Activated CD4-positive, alpha-beta T cell treated with anti-CD3 and anti-CD28 coated beads, Interleukin-2, amount 50 U/mL, for 1 hour (primary cell): ENCODE measurements at regions not wholly inside any gene's neighbourhood (a gene's known extent, or its start where the extent isn't known, plus 50 kb on each side); places are given as distances from the start of the nearest gene placed in this dataset.

Experiments
- DNase-seq: peaks from one replicate; pipeline ENCODE4 v3.0.0-alpha.2; 2020

- no peak for DNase-seq
These were observed 250.9 kb downstream of the ICOS start for GRCh38 chr2:204187229-204188083.

DNA sequence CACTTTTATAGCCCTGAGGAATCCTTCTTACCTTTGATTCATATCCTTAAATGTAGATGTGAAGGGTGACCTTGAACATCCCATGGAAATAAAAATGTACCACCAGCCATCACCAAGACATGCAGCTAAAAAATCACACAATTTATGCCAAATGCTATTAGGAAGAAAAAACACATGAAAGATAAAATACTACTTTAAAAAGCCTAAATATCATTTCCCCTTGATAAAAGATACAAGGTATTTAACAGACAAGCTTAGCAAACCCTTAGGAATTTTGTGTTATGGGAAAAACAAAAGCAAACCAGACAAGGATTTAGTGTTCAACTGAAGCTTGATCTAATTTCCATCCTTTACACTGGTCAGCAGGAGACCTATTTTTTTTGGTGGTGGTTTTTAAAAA lies 255.0 kb downstream of the ICOS start:
- DNase-seq = no peak

GRCh38 chr2:204195498-204195897 lies 258.9 kb downstream of the ICOS start:
- no peak for DNase-seq

DNA sequence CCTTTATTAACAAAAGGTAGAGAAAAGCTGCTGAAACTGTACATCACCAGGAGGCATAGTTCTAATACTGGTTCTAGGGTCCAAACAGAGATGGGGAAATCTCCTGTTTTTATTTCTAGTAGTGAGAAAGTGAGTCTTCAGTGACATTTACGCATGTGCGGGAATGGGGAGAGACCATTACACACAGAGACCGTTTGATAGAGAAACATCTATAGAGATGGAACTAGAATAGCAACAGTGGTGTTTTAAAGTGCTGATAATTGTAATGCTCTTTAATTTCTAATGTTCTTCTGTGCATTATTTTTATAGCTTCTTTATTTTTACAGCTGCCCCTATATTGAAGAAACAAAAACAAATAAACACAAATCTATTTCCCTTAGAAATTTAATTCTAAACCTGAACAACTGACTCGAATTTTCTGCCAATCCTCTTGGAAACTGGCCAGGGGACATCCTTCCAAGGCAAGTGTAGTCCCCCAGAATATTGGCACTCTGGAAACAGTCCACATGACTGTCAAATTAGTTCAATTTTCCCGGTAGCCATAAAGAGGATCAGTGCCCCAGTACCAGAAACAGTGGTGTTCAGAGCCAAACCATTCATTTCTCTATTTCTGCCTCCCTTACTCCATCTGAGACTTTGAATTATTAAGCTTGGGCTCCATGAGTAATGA lies 260.9 kb downstream of the ICOS start:
- DNase-seq = no peak

DNA sequence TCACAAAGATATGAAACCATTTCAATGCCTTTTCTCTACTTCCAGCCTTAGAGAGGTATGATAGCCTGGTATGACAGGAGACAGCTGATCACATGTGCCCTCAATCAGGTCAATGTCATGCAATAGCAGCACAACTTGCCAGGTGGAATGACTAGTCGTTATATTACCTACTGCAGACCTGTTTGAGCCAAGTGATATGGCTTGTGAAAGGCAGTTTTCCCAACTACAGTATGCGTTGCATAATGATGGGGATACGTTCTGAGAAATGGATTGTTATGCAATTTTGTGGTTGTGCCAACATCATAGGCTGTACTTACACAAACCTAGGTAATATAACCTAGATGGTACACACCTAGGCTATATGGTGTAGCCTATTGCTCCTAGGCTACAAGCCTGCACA lies 262.8 kb downstream of the ICOS start:
- DNase-seq = no peak

GRCh38 chr2:204201507-204201906 lies 264.9 kb downstream of the ICOS start:
- no peak for DNase-seq

- DNase-seq = no peak
These were observed 265.7 kb downstream of the ICOS start for GRCh38 chr2:204202253-204202652.

GRCh38 chr2:204203704-204204103 lies 267.1 kb downstream of the ICOS start:
- no peak for DNase-seq

DNA sequence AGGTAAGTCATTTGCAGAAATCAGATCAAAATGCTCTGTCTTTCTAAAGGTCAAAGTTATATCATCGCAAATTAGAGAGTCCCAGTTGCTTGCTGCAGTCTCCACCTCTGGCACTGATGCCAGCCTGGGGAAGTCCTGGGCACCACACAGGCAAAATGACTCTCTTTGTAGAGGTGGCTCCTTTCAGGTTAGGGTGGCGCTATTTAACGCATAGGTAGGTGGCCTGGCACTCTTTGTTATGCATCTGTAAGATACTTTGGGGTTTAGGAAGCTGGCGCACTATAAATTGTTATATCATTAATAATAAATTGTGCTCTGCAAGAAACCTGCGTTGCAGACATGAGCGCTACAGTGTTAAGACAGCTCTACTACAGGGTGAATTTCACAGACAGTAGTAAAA lies 268.5 kb downstream of the ICOS start:
- DNase-seq = no peak

- DNase-seq = no peak
These were observed 269.0 kb downstream of the ICOS start for GRCh38 chr2:204205538-204205937.

GRCh38 chr2:204207866-204208265 lies 271.3 kb downstream of the ICOS start:
- no peak for DNase-seq

- no peak for DNase-seq
These were observed 277.0 kb downstream of the ICOS start for GRCh38 chr2:204213588-204213987.

GRCh38 chr2:204218040-204218439 lies 281.5 kb downstream of the ICOS start:
- DNase-seq = no peak

- no peak for DNase-seq
These were observed 282.6 kb downstream of the ICOS start for GRCh38 chr2:204219196-204219595.

- DNase-seq = no peak
These were observed 284.3 kb downstream of the ICOS start for GRCh38 chr2:204220896-204221295.

DNA sequence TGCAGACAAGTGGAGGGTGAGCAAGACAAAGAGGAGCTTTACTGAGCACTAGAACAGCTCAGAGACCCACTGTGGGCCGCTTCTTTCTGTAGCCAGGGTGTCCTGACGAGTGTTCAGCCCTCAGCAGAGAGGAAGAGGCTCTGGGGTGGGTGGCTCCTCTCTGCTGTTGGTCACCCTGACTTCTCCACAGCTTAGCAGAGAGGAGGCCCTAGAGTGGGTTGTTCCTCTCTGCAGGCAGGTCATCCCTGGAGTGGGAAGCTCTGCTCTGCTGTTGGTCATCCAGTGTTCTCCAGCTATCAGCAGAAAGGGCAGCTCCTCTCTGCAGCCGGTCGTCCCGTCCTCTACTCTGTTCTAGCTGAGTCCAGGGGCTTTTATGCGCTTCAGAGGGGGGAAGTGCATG lies 286.5 kb downstream of the ICOS start:
- DNase-seq = no peak

DNA sequence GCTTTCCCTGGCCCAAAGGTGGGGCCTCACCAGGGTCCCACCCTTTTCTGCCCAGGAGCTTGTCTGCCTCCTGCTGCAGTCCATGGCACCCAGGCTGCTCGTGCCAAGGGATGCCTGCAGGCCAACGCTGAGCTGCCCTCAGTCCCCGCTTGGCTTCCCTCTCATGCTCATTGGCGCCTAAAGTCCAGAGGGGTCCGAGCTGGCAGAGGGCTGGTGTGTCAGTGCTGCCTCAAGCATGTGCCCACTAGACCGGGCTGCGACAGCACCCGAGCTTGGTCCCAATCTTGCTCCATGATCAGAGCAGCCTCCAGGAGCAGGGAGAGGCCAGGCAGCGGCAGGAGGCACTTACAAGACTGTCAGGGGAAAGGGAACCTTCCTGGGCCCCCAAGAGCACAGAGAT lies 287.0 kb downstream of the ICOS start:
- DNase-seq = no peak

DNA sequence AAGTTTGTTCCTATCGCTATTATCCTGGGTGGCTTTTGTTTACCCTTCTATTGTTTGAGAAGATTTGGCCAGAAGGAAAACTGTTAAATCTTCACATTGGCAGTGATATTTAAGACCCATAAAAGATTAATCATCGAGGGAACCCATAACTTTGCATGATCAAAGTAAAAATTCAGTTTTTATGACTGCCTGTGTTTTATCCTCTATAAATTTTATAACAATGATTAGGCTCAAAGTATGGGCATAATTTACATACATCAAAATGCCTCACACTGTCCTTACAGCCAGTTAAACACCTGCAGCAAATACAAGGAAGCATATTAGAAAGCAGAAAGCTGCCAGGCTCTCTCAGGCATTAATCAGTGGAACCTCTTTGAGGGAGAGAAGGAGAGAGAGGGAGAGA lies 289.1 kb downstream of the ICOS start:
- DNase-seq = no peak

- no peak for DNase-seq
These were observed 289.8 kb downstream of the ICOS start for GRCh38 chr2:204226305-204226880.

DNA sequence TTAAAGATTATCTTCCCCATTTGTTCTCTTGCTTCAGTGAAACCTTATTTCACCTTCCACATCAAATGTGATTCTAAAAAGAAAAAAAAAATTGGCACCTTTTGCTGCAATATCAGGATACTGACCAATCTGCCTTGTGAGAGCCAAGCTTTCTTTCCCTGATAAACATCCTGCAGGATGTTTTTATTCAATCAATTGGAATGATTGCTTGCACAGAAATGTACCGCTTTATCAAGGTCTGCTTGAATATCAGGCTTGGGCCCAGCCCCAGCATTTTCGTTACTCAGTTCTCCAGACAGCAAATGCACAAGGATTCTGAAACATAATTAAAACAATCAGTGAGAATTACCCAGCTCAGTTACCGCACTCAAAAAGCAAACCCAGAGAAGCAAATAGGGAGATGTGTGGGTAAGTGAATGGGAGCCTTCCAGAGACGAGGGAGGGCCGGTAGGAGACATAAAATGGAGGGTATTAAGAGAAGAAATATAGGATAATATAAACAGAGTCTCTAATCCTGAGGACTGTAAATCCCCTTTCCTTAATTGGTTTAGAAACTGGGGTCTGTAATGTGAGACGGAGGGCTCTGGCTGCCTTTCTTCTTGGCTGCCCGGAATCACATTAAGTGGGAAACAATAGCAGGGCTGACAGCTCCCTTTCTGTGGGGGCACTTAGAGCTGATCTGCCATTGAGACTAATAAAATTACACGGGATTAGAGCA lies 291.8 kb downstream of the ICOS start:
- no peak for DNase-seq

GRCh38 chr2:204234248-204234647 lies 297.7 kb downstream of the ICOS start:
- no peak for DNase-seq

- DNase-seq = no peak
These were observed 298.3 kb downstream of the ICOS start for GRCh38 chr2:204234879-204235278.

- DNase-seq = no peak
These were observed 300.9 kb downstream of the ICOS start for GRCh38 chr2:204237416-204237815.
